DOHH2 (cell line): ENCODE measurements at regions not wholly inside any gene's neighbourhood (a gene's known extent, or its start where the extent isn't known, plus 50 kb on each side); places are given as distances from the start of the nearest gene placed in this dataset.

Experiments
- H3F3A ChIP-seq: fragments of 200-600 bp; sonication (generic), shearing (Covaris generic); 2 replicates; pipeline ENCODE4 v1.6.0; 2016; ENCODE audit warnings: antibody characterized with exemption, mild to moderate bottlenecking; ENCODE audit not compliant: control insufficient read depth, insufficient read depth
- H3K27ac ChIP-seq: fragments of 200-600 bp; sonication (generic); 2 replicates; pipeline ENCODE4 v1.5.1; 2014; ENCODE audit warnings: low read depth, mild to moderate bottlenecking, low read length, moderate library complexity
- H3K27me3 ChIP-seq: fragments of 200-600 bp; sonication (generic); 2 replicates; pipeline ENCODE4 v1.6.1; 2014; ENCODE audit warnings: mild to moderate bottlenecking, low read length, mixed read lengths; ENCODE audit not compliant: control insufficient read depth
- H3K36me3 ChIP-seq: fragments of 200-600 bp; sonication (generic); 2 replicates; pipeline ENCODE4 v1.6.1; 2014; ENCODE audit warnings: mild to moderate bottlenecking, low read length, moderate library complexity, mixed read lengths; ENCODE audit not compliant: control insufficient read depth
- H3K4me1 ChIP-seq: fragments of 200-600 bp; sonication (generic); 2 replicates; pipeline ENCODE4 v1.6.1; 2014; ENCODE audit warnings: mild to moderate bottlenecking, low read length, mixed read lengths; ENCODE audit not compliant: control insufficient read depth
- H3K4me2 ChIP-seq: fragments of 200-600 bp; sonication (generic); 2 replicates; pipeline ENCODE4 v1.6.0; 2014; ENCODE audit warnings: mild to moderate bottlenecking, low read length, moderate library complexity
- H3K4me3 ChIP-seq: fragments of 200-600 bp; sonication (generic); 2 replicates; pipeline ENCODE4 v1.5.1; 2014; ENCODE audit warnings: mild to moderate bottlenecking, low read length, mixed read lengths
- H3K79me2 ChIP-seq: fragments of 200-600 bp; sonication (generic); 2 replicates; pipeline ENCODE4 v1.6.1; 2014; ENCODE audit warnings: mild to moderate bottlenecking, low read length, mixed read lengths; ENCODE audit not compliant: control insufficient read depth
- H3K9me2 ChIP-seq: fragments of 200-600 bp; sonication (generic); replicated peaks from 2 replicates; pipeline ENCODE4 v1.6.1; 2014; ENCODE audit warnings: mild to moderate bottlenecking, low read length, mixed read lengths; ENCODE audit not compliant: control insufficient read depth
- H3K9me3 ChIP-seq: fragments of 200-600 bp; sonication (generic); 2 replicates; pipeline ENCODE4 v1.6.1; 2014; ENCODE audit warnings: antibody characterized with exemption, low read length, mixed read lengths; ENCODE audit not compliant: control insufficient read depth, insufficient read depth
- H4K20me1 ChIP-seq: fragments of 200-600 bp; sonication (generic); 2 replicates; pipeline ENCODE4 v1.6.0; 2014; ENCODE audit warnings: low read depth, mild to moderate bottlenecking, antibody characterized with exemption, low read length, moderate library complexity; ENCODE audit not compliant: control insufficient read depth, insufficient read depth
- EZH2phosphoT487 ChIP-seq: fragments of 200-600 bp; sonication (generic); IDR thresholded peaks from 2 replicates; pipeline ENCODE4 v1.6.1; 2017; ENCODE audit warnings: borderline replicate concordance, mild to moderate bottlenecking, antibody characterized with exemption, low read length, moderate library complexity, mixed read lengths
- TF ChIP-seq, protein P1 (sequence below): fragments of 200-600 bp; sonication (generic); IDR thresholded peaks from one replicate; pipeline ENCODE4 v1.5.1; 2014; ENCODE audit warnings: antibody characterized with exemption, mild to moderate bottlenecking, low read depth, low read length; ENCODE audit not compliant: poor library complexity, severe bottlenecking

DNA sequence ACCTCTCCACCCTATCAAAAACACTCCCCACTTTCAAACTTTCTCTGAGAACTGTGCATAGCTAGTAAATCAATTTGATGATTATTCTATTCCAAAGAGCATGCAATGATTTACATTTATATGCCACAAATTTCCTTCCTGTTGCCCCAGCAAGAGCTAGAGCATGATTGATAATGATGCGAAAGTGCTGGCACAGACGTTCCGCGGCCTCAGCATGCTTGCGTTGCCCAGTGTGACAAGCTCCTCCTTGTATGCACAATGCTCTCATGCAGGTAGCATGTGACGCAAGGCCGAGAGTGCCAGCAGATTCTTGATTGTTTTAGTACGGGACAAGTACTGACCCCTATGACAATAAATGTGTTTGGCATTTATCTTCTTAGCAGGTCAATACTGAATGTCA, 696.3 kb upstream of the SLC35B3 start:
- H3K79me2 ChIP-seq, result no peaks in the 10 kb centered on the region
- H3K4me1 ChIP-seq, result no peaks in the 10 kb centered on the region
- no peaks in the 10 kb centered on the region for H4K20me1 ChIP-seq
- H3F3A ChIP-seq, result no peaks in the 10 kb centered on the region
- H3K4me3 ChIP-seq, result no peak overlapping the region
- H3K9me2 ChIP-seq, result no peaks in the 10 kb centered on the region
- no peak overlapping the region for H3K4me2 ChIP-seq
- H3K27ac ChIP-seq, result no peak overlapping the region
- no peaks in the 10 kb centered on the region for H3K36me3 ChIP-seq
- no peaks in the 10 kb centered on the region for H3K9me3 ChIP-seq
- TF ChIP-seq, protein P1, sequence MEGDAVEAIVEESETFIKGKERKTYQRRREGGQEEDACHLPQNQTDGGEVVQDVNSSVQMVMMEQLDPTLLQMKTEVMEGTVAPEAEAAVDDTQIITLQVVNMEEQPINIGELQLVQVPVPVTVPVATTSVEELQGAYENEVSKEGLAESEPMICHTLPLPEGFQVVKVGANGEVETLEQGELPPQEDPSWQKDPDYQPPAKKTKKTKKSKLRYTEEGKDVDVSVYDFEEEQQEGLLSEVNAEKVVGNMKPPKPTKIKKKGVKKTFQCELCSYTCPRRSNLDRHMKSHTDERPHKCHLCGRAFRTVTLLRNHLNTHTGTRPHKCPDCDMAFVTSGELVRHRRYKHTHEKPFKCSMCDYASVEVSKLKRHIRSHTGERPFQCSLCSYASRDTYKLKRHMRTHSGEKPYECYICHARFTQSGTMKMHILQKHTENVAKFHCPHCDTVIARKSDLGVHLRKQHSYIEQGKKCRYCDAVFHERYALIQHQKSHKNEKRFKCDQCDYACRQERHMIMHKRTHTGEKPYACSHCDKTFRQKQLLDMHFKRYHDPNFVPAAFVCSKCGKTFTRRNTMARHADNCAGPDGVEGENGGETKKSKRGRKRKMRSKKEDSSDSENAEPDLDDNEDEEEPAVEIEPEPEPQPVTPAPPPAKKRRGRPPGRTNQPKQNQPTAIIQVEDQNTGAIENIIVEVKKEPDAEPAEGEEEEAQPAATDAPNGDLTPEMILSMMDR, result no peak
- no peak for TF ChIP-seq EZH2phosphoT487
- H3K27me3 ChIP-seq, result no peaks in the 10 kb centered on the region

DNA sequence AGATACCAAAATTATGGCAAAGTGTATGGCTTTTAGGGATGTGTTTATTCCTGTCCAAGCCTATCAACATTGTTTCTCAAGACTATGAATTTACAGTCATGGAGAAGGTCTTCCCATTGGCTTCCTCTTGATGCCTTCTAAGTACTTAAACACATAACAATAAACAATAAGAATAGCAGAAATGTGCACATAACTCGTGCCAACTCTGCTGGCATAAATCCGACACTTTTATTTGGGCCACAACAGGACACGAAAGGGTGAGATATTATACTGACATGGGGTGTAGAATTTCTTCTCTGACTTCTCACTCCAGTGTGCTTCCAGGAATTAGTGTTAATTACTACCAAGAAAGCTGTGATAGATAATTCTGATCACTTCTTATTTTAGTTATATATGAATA, 695.9 kb upstream of the SLC35B3 start:
- Histone ChIP-seq H4K20me1 (no peaks in the 10 kb centered on the region), H3K27me3 (no peaks in the 10 kb centered on the region), H3K36me3 (no peaks in the 10 kb centered on the region)

GRCh38 chr6:9128970-9129369, 693.6 kb upstream of the SLC35B3 start:
- H3K4me1 ChIP-seq, result no peaks in the 10 kb centered on the region
- H3K36me3 ChIP-seq, result no peaks in the 10 kb centered on the region
- no peaks in the 10 kb centered on the region for H3K27me3 ChIP-seq
- H3K27ac ChIP-seq, result no peak overlapping the region
- H3K9me3 ChIP-seq, result no peaks in the 10 kb centered on the region
- TF ChIP-seq, protein P1, result no peak
- no peak for TF ChIP-seq EZH2phosphoT487
- H3K9me2 ChIP-seq, result no peaks in the 10 kb centered on the region
- no peaks in the 10 kb centered on the region for H4K20me1 ChIP-seq
- H3F3A ChIP-seq, result no peaks in the 10 kb centered on the region
- no peak overlapping the region for H3K4me2 ChIP-seq
- H3K79me2 ChIP-seq, result no peaks in the 10 kb centered on the region
- no peak overlapping the region for H3K4me3 ChIP-seq

More for the DNA sequence above, 695.9 kb upstream of the SLC35B3 start:
- Histone ChIP-seq H3K79me2 (no peaks in the 10 kb centered on the region), H3K27ac (no peak overlapping the region), H3K4me3 (no peak overlapping the region), H3K4me2 (no peak overlapping the region), H3K9me2 (no peaks in the 10 kb centered on the region), H3F3A (no peaks in the 10 kb centered on the region), H3K4me1 (no peaks in the 10 kb centered on the region), H3K9me3 (no peaks in the 10 kb centered on the region)
- TF ChIP-seq, protein P1, result no peak
- TF ChIP-seq EZH2phosphoT487, result no peak
